Keratinocyte (primary cell): ENCODE measurements at regions not wholly inside any gene's neighbourhood (a gene's known extent, or its start where the extent isn't known, plus 50 kb on each side); places are given as distances from the start of the nearest gene placed in this dataset.

ENCODE experiments used
- EZH2 ChIP-seq: IDR thresholded peaks from one replicate; pipeline ENCODE4 v1.6.1; 2012; ENCODE audit warnings: inconsistent platforms, mild to moderate bottlenecking, low read length, moderate library complexity
- TF ChIP-seq, protein P1 (sequence below), 3 experiments: IDR thresholded peaks in 1 of 3; conservative IDR thresholded peaks in 1 of 3; optimal IDR thresholded peaks in 1 of 3; 2 replicates in 2 of 3; 3 replicates in 1 of 3; pipeline versions ENCODE3 to v1.5.1; 2011; ENCODE audit warnings: low read length in 3 of 3, mild to moderate bottlenecking in 3 of 3, moderate library complexity in 2 of 3, control low read depth in 1 of 3, inconsistent platforms in 1 of 3; ENCODE audit not compliant: insufficient read depth in 2 of 3; ENCODE audit errors: extremely low read depth in 1 of 3

DNA sequence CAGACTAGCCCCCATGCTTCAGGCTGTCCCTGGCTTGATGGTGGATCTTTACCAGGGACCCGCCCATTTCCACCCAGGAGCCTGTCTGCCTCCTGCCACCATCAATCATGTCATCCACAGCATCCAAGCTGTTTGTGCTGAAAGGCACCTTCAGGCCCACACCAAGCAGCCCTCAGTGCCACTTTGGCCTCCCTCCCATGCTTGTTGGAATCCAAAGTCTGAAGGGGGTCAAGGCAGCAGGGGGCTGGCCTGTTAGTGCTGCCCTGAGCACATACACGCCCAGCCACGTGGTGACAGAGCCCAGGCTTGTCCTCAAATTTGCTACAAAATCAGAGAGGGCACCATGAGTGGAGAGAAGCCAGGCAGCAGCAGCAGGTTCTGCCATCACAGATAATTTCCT lies 1146.8 kb downstream of the FSCB start:
- TF ChIP-seq, protein P1, sequence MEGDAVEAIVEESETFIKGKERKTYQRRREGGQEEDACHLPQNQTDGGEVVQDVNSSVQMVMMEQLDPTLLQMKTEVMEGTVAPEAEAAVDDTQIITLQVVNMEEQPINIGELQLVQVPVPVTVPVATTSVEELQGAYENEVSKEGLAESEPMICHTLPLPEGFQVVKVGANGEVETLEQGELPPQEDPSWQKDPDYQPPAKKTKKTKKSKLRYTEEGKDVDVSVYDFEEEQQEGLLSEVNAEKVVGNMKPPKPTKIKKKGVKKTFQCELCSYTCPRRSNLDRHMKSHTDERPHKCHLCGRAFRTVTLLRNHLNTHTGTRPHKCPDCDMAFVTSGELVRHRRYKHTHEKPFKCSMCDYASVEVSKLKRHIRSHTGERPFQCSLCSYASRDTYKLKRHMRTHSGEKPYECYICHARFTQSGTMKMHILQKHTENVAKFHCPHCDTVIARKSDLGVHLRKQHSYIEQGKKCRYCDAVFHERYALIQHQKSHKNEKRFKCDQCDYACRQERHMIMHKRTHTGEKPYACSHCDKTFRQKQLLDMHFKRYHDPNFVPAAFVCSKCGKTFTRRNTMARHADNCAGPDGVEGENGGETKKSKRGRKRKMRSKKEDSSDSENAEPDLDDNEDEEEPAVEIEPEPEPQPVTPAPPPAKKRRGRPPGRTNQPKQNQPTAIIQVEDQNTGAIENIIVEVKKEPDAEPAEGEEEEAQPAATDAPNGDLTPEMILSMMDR (optimal IDR thresholded peaks at IDR 0.05 in 1 of 3, IDR thresholded peaks at IDR 0.05 in 1 of 3, conservative IDR thresholded peaks at IDR 0.05 in 1 of 3; ENCODE audit: extremely low read depth in 1 of 3, insufficient read depth in 2 of 3, low read length in 3 of 3) = no peak
- TF ChIP-seq EZH2 = no peak
